H1 (cell line): ENCODE measurements at regions not wholly inside any gene's neighbourhood (a gene's known extent, or its start where the extent isn't known, plus 50 kb on each side); places are given as distances from the start of the nearest gene placed in this dataset.

Source experiments
- CHD2 ChIP-seq: IDR thresholded peaks from 2 replicates; pipeline ENCODE4 v1.6.1; 2012; ENCODE audit warnings: low read length, improper control_type of control experiment
- CHD7 ChIP-seq: fragments of 300-600 bp; sonication (generic); IDR thresholded peaks from 2 replicates; pipeline ENCODE4 v1.7.1; 2012; ENCODE audit warnings: low read length, moderate library complexity, mild to moderate bottlenecking, inconsistent platforms; ENCODE audit not compliant: insufficient replicate concordance
- NANOG ChIP-seq: IDR thresholded peaks from 2 replicates; pipeline ENCODE4 v1.6.1; 2011; ENCODE audit warnings: low read length, low read depth, mild to moderate bottlenecking, inconsistent platforms; ENCODE audit not compliant: insufficient read depth, poor library complexity, severe bottlenecking
- POLR2AphosphoS5 ChIP-seq: IDR thresholded peaks from 2 replicates; pipeline ENCODE4 v1.6.1; 2011; ENCODE audit warnings: low read depth, low read length
- SP1 ChIP-seq: IDR thresholded peaks from 2 replicates; pipeline ENCODE4 v1.6.1; 2011; ENCODE audit warnings: low read depth, low read length
- TEAD4 ChIP-seq: IDR thresholded peaks from 2 replicates; pipeline ENCODE4 v1.6.1; 2012; ENCODE audit warnings: low read depth, low read length, inconsistent platforms, mixed read lengths
- TF ChIP-seq, protein P1 (sequence below): IDR thresholded peaks from 2 replicates; pipeline ENCODE4 v1.6.1; 2012; ENCODE audit warnings: inconsistent platforms

- TF ChIP-seq TEAD4, result no peak
- no peak for TF ChIP-seq POLR2AphosphoS5
- no peak for TF ChIP-seq SP1
- TF ChIP-seq CHD2, result no peak
- TF ChIP-seq, protein P1, sequence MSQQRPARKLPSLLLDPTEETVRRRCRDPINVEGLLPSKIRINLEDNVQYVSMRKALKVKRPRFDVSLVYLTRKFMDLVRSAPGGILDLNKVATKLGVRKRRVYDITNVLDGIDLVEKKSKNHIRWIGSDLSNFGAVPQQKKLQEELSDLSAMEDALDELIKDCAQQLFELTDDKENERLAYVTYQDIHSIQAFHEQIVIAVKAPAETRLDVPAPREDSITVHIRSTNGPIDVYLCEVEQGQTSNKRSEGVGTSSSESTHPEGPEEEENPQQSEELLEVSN, result no peak
- no peak for TF ChIP-seq NANOG
- TF ChIP-seq CHD7, result no peak
Measured at GRCh38 chr1:189821833-189822232, 655.8 kb downstream of the BRINP3 start (continued).
